ENCODE measurements at regions not wholly inside any gene's neighbourhood (a gene's known extent, or its start where the extent isn't known, plus 50 kb on each side); places are given as distances from the start of the nearest gene placed in this dataset.

DNA sequence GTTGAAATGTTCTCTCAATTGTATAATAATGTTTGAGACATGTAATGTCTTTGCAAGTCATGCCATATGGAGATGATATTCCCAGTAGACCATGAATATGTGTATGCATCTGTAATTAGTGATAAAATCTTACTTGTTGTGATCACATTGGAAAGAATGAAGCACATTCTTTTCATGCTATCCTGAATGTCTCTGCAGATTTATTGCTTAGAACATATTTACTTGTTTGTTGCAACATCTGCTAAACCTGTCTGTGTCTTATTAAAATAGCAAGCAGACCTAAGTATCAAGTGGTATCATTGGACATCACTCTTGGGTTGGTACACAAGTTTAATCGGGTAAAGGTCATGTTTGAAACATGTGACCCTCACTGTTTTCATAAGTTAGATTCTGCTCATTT, 265.5 kb upstream of the CD180 start:
- ATAC-seq (replicated peaks), result no peak
- no peak for DNase-seq
- Mint-ChIP-seq H3K4me1 (no peaks in the 10 kb centered on the region), H3K36me3 (no peaks in the 10 kb centered on the region), H3K27ac (no peak overlapping the region), H3K4me3 (no peak overlapping the region), H3K27me3 (no peaks in the 10 kb centered on the region), H3K9me3 (peaks cover 0 to 1% of the 10 kb centered on the region in 2 donors)

DNA sequence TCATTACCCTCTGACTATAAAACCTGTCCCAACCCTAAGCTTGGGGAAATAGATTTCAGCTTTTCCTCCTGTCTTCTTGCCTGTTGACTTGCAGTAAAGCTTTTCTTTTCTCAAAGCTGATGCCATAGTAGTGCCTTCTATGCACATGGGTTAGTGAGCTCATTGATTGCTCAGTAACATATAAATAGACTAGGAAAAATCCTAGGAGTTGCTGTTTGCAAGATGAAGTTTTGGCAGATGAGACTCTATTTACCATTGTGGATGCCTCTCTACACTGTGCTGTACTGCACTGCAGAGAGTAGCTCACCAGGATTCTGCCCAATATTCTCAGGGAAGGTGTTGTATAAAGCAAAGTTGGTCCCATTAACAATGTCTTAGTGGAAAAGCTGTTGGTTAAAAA, 262.7 kb upstream of the CD180 start:
- H3K9me3 Mint-ChIP-seq, result peaks cover 0 to 1% of the 10 kb centered on the region in 2 donors
- no peaks in the 10 kb centered on the region for H3K27me3 Mint-ChIP-seq
- H3K27ac Mint-ChIP-seq, result no peak overlapping the region
- no peak overlapping the region for H3K4me3 Mint-ChIP-seq
- ATAC-seq (replicated peaks) (no peak), DNase-seq (no peak)
- H3K36me3 Mint-ChIP-seq, result no peaks in the 10 kb centered on the region
- no peaks in the 10 kb centered on the region for H3K4me1 Mint-ChIP-seq

DNA sequence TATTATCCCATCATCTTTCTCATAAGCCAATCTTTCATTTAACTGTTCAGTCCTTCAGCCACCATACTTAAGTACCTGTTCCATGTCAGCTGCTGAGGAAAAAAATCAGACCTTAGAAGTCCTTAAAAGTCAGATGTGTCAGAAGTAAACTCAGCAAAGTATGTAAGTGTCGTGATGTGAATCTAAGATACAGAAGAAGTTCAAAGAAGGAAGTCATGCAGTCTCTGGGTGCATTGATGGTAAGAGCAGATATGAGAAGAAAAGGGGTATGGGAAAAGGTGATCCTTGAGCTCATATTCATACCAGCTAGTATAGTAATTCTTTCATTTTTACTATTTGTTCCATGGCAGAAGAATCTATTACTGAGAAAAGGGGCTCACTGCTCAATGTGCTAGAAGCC, 259.4 kb upstream of the CD180 start:
- no peaks in the 10 kb centered on the region for H3K4me1 Mint-ChIP-seq
- H3K9me3 Mint-ChIP-seq, result peaks cover 0 to 1% of the 10 kb centered on the region in 2 donors
- no peak overlapping the region for H3K27ac Mint-ChIP-seq
- no peak for DNase-seq
- peaks cover 0 to 2% of the 10 kb centered on the region in 2 donors for H3K27me3 Mint-ChIP-seq
- H3K36me3 Mint-ChIP-seq, result no peaks in the 10 kb centered on the region
- H3K4me3 Mint-ChIP-seq, result no peak overlapping the region
- no peak for ATAC-seq (replicated peaks)

DNA sequence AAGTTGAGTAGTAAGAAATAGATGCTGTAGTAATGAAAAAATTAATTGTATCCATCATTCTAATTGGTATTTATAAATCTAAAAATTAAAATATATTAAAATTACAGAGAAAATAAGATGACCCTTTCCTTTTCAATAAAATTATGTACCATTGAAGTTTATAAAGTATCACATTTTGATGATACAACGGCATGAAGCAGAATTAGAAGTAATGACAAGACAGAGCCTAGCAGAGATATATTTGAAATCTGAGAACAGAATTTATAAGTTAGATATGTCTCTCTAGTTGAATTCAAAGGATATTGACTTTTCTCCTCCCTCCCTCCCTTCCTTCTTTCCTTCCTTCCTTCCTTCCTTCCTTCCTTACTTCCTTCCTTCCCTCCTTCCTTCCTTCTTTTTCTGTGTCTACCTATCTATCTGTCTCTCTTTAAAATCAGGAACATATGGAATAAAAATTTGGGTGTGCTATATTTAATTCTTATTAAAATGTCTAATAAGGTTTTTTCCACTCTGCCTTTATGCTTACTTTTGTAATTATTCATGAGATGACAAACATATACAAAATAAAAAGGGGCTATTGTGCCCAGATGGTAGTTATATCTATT, 258.5 kb upstream of the CD180 start:
- Mint-ChIP-seq H3K27me3 (peaks cover 0 to 4% of the 10 kb centered on the region in 2 donors), H3K36me3 (no peaks in the 10 kb centered on the region), H3K4me1 (no peaks in the 10 kb centered on the region), H3K4me3 (no peak overlapping the region), H3K9me3 (peaks cover 0 to 1% of the 10 kb centered on the region in 2 donors), H3K27ac (no peak overlapping the region)
- ATAC-seq (replicated peaks) (no peak), DNase-seq (no peak)

DNA sequence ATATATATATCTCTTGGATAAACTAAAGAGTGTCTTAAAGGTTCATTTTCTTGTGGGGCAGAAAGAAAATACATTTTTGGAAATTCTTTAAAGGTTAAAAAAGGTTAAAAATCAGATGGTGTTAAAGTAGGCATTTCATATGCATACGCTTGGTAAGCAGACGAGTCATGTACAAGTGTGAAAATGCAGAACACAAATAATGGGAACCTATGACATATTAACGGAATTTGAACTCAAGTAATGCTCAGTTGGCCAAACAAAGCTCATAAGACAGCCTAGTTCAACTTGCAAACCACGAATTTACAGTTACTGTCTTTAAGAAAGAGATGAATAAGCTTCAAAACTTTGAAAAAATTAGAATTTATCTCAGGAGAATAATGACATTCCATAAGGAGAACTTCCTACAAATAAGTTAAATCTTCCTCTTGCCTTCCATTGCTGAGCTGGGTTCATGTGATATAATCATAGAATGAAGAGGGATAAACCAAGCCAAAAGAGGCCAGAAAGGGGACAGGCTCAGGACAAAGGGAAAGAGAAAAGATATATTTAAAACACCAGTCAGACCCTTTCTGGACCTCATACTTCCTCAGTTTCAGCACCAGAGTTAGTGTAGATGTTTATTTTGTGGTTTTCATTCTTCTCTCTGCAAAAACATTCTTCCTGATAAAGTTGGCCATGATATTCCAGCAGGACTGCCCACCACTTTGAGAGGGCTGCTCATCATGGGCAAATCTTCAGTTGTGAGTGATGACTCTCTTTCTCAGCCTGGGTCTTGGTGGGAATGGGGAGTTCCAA, 256.7 kb upstream of the CD180 start:
- Mint-ChIP-seq H3K27ac (no peak overlapping the region), H3K4me3 (no peak overlapping the region), H3K36me3 (no peaks in the 10 kb centered on the region), H3K27me3 (peaks cover 0 to 8% of the 10 kb centered on the region in 2 donors), H3K9me3 (peaks cover 0 to 1% of the 10 kb centered on the region in 2 donors), H3K4me1 (no peaks in the 10 kb centered on the region)
- DNase-seq (no peak), ATAC-seq (replicated peaks) (no peak)

DNA sequence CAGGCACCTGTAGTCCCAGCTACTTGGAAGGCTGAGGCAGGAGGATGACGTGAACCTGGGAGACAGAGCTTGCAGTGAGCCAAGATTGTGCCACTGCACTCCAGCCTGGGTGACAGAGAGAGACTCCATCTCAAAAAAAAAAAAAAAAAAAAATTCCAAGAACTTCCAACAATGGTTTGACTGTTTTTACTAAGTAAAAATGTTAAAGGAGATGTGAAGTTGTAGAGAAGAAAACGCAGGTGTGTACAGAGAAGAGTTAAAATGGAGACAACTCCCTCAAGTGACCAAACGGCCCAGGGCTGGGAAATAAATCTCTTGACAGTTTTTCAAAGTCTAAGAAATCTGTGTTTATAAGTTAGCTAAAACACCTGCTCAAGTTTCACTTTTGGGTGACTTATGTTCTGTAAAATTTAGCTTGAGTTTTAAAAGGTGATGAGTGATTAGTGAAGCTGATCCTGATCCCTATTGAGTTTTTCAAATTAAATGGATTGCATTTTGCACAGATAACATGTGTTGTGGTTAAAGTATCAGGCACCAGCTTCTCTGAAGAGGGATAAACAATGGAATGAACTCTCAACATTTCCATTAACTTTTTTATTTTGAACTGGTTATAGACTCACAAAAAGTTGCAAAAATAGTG, 255.2 kb upstream of the CD180 start:
- ATAC-seq (replicated peaks) (no peak), DNase-seq (no peak)
- H3K27ac Mint-ChIP-seq, result no peak overlapping the region
- H3K4me3 Mint-ChIP-seq, result no peak overlapping the region
- peaks cover 0 to 8% of the 10 kb centered on the region in 2 donors for H3K27me3 Mint-ChIP-seq
- no peaks in the 10 kb centered on the region for H3K36me3 Mint-ChIP-seq
- no peaks in the 10 kb centered on the region for H3K4me1 Mint-ChIP-seq
- H3K9me3 Mint-ChIP-seq, result no peaks in the 10 kb centered on the region

DNA sequence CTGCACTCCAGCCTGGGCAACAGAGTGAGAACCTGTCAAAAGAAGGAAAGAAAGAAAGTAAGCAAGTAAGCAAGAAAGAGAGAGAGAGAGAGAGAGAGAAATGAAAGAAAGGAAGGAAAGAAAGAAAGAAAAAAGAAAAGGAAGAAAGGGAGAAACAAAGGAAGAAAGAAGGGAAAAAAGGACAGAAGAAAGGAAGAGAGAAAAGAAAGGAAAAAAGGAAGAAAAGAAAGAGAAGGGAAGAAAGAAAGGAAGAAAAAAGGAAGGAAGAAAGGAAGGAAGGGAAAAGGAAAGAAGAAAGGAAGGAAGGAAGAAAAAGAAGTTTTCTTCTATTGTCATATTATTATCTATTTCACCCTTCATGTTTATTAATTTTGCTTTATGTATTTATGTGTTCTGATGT, 251.1 kb upstream of the CD180 start:
- H3K27ac Mint-ChIP-seq, result no peak overlapping the region
- H3K27me3 Mint-ChIP-seq, result peaks cover 0 to 8% of the 10 kb centered on the region in 2 donors
- H3K9me3 Mint-ChIP-seq, result no peaks in the 10 kb centered on the region

DNA sequence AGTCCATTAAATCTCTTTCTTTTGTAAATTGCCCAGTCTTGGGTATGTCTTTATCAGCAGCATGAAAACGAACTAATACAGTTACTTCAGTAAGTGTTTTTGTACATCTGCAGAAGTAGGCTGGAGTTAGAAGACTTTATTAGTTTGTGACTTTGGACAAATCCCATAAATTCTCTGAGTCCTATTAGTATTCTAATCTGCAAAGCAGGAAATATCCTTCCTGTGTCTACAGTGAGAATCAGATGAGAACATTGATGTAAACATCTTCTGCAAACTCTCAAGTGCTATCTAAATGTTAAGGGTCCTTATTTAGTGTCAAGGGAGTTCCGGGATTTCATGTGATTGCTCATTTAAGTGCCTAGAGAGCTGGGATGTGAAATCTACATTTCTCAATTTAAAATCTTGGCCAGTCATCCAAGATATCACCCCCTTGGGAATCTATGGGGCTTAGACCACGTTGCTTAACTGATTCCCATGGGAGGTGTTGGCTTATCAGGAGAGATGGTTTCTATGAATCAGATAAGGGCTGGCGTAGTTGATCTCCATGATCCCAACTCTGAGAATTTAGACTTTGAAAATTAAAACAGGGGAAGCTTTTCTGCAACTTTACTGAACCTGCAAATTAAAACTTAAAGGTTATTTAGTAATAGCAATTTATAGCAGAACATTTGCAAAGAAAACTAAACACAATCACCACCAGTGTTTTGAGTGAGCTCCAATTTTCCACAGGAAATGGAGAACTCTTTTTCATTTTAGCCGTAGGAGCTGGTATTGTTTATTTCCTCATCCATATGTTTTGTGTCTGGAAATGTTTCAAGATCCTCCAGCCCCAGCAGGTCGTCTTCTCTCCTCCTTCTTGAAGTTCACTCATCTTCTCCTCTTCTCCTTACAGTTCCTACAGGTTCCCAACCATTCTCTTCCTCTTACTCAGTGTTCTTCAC, 241.6 kb upstream of the CD180 start:
- ATAC-seq (replicated peaks), result no peak
- Mint-ChIP-seq H3K9me3 (no peaks in the 10 kb centered on the region), H3K36me3 (no peaks in the 10 kb centered on the region), H3K27ac (no peak overlapping the region), H3K4me1 (no peaks in the 10 kb centered on the region), H3K27me3 (no peaks in the 10 kb centered on the region), H3K4me3 (no peak overlapping the region)
- no peak for DNase-seq

More for the DNA sequence above, 251.1 kb upstream of the CD180 start:
- Mint-ChIP-seq H3K4me3 (no peak overlapping the region), H3K4me1 (no peaks in the 10 kb centered on the region), H3K36me3 (no peaks in the 10 kb centered on the region)
- DNase-seq (no peak), ATAC-seq (replicated peaks) (no peak)

DNA sequence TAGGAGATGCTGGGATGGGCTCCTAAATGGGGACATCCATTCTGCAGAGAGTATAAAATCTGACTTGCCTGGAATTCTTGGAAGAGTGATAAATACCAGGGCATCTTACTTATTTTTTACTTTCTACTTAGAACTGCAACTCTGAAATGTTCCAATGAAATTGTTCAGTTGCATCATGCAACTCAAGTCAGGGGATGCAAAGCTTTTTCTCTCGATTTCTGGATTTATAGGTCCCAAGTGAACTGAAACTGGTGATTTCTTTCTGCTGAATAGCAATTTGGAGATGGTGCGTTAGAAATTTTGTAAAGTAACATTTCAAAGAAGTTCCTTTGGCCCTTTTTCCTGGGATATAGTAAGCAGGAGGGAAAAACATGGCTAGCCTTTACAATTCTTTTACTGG, 238.4 kb upstream of the CD180 start:
- no peaks in the 10 kb centered on the region for H3K4me1 Mint-ChIP-seq
- DNase-seq (no peak), ATAC-seq (replicated peaks) (no peak)
- H3K27me3 Mint-ChIP-seq, result no peaks in the 10 kb centered on the region
- H3K27ac Mint-ChIP-seq, result no peak overlapping the region
- H3K36me3 Mint-ChIP-seq, result no peaks in the 10 kb centered on the region
- no peaks in the 10 kb centered on the region for H3K9me3 Mint-ChIP-seq
- H3K4me3 Mint-ChIP-seq, result no peak overlapping the region

DNA sequence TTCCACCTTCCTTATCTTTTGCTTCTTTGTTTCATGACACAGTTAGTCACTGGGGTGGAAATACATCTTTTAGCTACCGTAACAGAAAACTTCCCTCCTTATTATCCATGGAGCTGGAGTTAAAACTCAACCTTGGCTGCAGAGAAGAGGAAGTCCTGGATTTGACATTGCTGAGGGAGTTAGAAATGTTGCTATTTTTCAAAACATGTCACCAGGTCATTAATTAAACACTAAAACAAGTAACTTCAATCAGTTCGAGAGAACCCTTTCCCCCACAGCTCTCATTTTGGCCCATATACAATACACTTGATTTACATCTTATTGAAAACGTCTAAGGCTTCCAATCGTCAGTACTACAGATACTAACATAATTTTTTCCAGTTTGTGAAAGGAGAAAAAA, 237.9 kb upstream of the CD180 start:
- Mint-ChIP-seq H3K27me3 (no peaks in the 10 kb centered on the region), H3K27ac (no peak overlapping the region), H3K4me3 (no peak overlapping the region), H3K36me3 (no peaks in the 10 kb centered on the region), H3K4me1 (no peaks in the 10 kb centered on the region), H3K9me3 (no peaks in the 10 kb centered on the region)
- DNase-seq, result no peak
- ATAC-seq (replicated peaks), result no peak

DNA sequence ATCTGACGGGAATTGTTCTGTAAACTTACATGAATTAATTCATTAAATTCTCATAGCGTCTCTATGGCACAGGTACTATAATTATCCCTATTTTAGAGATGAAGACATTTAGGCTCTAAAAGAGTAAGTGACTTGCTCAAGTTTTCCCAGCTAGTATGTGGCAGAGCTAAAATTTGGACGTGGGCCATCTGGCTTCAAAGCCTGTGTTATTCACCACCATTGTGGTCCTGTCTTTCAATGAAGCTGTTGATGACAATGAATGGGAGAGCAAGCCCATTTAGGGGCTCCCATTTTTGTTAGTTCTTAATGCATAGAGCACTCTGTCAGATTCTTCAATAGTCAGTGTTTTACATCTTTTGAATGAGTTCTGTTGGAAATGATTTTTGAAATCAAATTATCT, 236.0 kb upstream of the CD180 start:
- Mint-ChIP-seq H3K4me3 (no peak overlapping the region), H3K27me3 (no peaks in the 10 kb centered on the region), H3K27ac (no peak overlapping the region), H3K4me1 (no peaks in the 10 kb centered on the region), H3K36me3 (no peaks in the 10 kb centered on the region), H3K9me3 (no peaks in the 10 kb centered on the region)
- no peak for DNase-seq
- no peak for ATAC-seq (replicated peaks)

DNA sequence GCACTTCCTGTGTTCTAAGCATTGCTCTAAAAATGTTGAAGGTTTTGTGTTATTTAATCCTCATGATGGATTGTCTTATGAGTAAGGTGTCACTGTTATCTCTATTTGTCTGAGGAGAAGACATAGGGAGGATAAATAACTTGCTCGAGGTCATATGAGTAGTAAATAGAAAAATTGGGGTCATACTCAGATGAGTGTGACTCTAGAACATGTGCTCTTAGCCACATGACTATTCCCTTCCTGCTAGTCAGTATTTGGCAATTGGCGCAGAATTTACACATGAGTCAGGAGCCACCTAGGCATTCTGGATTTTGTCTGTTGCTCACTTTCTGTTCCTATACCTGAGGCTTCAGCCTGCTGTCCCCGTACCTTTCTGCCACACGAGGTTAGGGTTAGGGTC, 234.6 kb upstream of the CD180 start:
- Mint-ChIP-seq H3K4me3 (no peak overlapping the region), H3K27me3 (no peaks in the 10 kb centered on the region), H3K4me1 (no peaks in the 10 kb centered on the region), H3K36me3 (no peaks in the 10 kb centered on the region), H3K9me3 (no peaks in the 10 kb centered on the region), H3K27ac (no peak overlapping the region)
- DNase-seq, result no peak
- no peak for ATAC-seq (replicated peaks)

DNA sequence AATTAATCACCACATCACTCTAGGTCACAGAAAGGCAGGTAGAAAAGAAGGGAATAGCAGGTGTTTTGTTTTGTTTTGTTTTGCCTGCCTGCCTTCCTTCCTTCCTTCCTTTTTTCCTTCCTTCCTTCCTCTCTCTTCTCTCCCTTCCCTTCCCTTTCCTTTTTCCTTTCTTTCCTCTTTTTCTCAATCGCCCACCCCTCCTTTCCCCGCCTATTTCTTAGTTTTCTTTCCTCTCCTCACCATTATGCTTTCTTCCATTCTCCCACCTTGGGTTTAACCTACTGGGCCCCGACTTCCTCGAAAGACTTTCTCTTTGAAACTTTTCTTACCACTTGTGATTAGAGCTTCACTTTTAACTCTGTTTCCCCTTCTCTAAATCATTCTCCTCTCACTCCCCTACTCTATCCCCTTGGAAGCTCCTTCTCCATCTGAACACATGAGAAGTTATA, 231.3 kb upstream of the CD180 start:
- no peak for ATAC-seq (replicated peaks)
- H3K4me3 Mint-ChIP-seq, result no peak overlapping the region

More for the DNA sequence above, 231.3 kb upstream of the CD180 start:
- no peak overlapping the region for H3K27ac Mint-ChIP-seq
- no peaks in the 10 kb centered on the region for H3K4me1 Mint-ChIP-seq
- H3K9me3 Mint-ChIP-seq, result no peaks in the 10 kb centered on the region
- H3K27me3 Mint-ChIP-seq, result no peaks in the 10 kb centered on the region
- no peak for DNase-seq
- H3K36me3 Mint-ChIP-seq, result no peaks in the 10 kb centered on the region

All from stimulated activated naive B cell treated with anti-CD40 and anti-IgM and Interleukin-4, amounts not matched to agents 10 μg/mL and 1 μg/mL and 100 μg/mL, for 72 hours (primary cell).